Activated T-helper 1 cell treated with anti-CD3 and anti-CD28 coated beads, Interleukin-12 subunit alpha, Interleukin-12 subunit beta, Interleukin-2, Interleukin-4 antibody, amounts not matched to agents 30 ng/mL and 10 ng/mL and 1 ng/mL, durations not matched to agents 14 hours and 24 hours and 36 hours (primary cell): ENCODE measurements at regions not wholly inside any gene's neighbourhood (a gene's known extent, or its start where the extent isn't known, plus 50 kb on each side); places are given as distances from the start of the nearest gene placed in this dataset.
A peak's percentile ranks its signal among the peaks of the same experiment; 100 is the strongest.

Experiments used
- DNase-seq: peaks from one replicate; pipeline ENCODE4 v3.0.0; 2021; ENCODE audit warnings: low spot score
- H3K27ac Mint-ChIP-seq: one replicate; pipeline ENCODE4 v1.8.0; 2021; ENCODE audit warnings: mild to moderate bottlenecking, mixed read lengths
- H3K27me3 Mint-ChIP-seq: one replicate; pipeline ENCODE4 v1.8.0; 2022; ENCODE audit warnings: mild to moderate bottlenecking, moderate library complexity, mixed read lengths; ENCODE audit not compliant: insufficient read depth
- H3K36me3 Mint-ChIP-seq: one replicate; pipeline ENCODE4 v1.8.0; 2021; ENCODE audit warnings: low read depth, mixed read lengths
- H3K4me1 Mint-ChIP-seq: one replicate; pipeline ENCODE4 v1.8.0; 2021; ENCODE audit warnings: low read depth, mixed read lengths
- H3K4me3 Mint-ChIP-seq: one replicate; pipeline ENCODE4 v1.8.0; 2021; ENCODE audit warnings: mild to moderate bottlenecking, moderate library complexity, mixed read lengths
- H3K9me3 Mint-ChIP-seq: one replicate; pipeline ENCODE4 v1.8.0; 2021; ENCODE audit warnings: mixed read lengths
- intact Hi-C: fragments of 100-400 bp; cut with micrococcal nuclease; formaldehyde crosslinking; loops from one replicate; pipeline ENCODE4 v1.15.1; 2024

- H3K36me3 Mint-ChIP-seq: no peaks in the 10 kb centered on the region
- intact Hi-C loops: no loop called here
- H3K27ac Mint-ChIP-seq: no peak overlapping the region
- no peaks in the 10 kb centered on the region for H3K27me3 Mint-ChIP-seq
- H3K4me3 Mint-ChIP-seq: no peak overlapping the region
- no peak for DNase-seq
- no peaks in the 10 kb centered on the region for H3K4me1 Mint-ChIP-seq
- H3K9me3 Mint-ChIP-seq: no peaks in the 10 kb centered on the region
Observed at GRCh38 chr2:12099374-12099773, 352.9 kb downstream of the LPIN1 start.

GRCh38 chr2:12102679-12103078 lies 356.2 kb downstream of the LPIN1 start:
- Mint-ChIP-seq H3K4me1 (peaks cover 13% of the 10 kb centered on the region), H3K27ac (no peak overlapping the region), H3K27me3 (no peaks in the 10 kb centered on the region), H3K9me3 (no peaks in the 10 kb centered on the region), H3K36me3 (no peaks in the 10 kb centered on the region), H3K4me3 (no peak overlapping the region)
- intact Hi-C loops: no loop called here
- no peak for DNase-seq

- intact Hi-C loops: loop anchor here (5.0 kb wide), 1 partner anchor 273 kb away; no protein-coding TSS in a partner anchor
- Mint-ChIP-seq H3K36me3 (no peaks in the 10 kb centered on the region), H3K9me3 (no peaks in the 10 kb centered on the region), H3K27me3 (peaks cover 2% of the 10 kb centered on the region), H3K27ac (no peak overlapping the region), H3K4me3 (no peak overlapping the region), H3K4me1 (peaks cover 20% of the 10 kb centered on the region)
- DNase-seq: no peak
Observed at GRCh38 chr2:12105180-12105579, 358.7 kb downstream of the LPIN1 start.

- no peaks in the 10 kb centered on the region for H3K9me3 Mint-ChIP-seq
- peaks cover 31% of the 10 kb centered on the region for H3K4me1 Mint-ChIP-seq
- DNase-seq: no peak
- no peak overlapping the region for H3K27ac Mint-ChIP-seq
- H3K27me3 Mint-ChIP-seq: peaks cover 13% of the 10 kb centered on the region
- intact Hi-C loops: loop anchor here (5.0 kb wide), 1 partner anchor 274 kb away; no protein-coding TSS in a partner anchor
- no peak overlapping the region for H3K4me3 Mint-ChIP-seq
- H3K36me3 Mint-ChIP-seq: no peaks in the 10 kb centered on the region
Observed at GRCh38 chr2:12106440-12107080, 360.1 kb downstream of the LPIN1 start.

GRCh38 chr2:12107321-12107720 lies 360.9 kb downstream of the LPIN1 start:
- no peak for DNase-seq
- no peak overlapping the region for H3K27ac Mint-ChIP-seq
- no peaks in the 10 kb centered on the region for H3K36me3 Mint-ChIP-seq
- intact Hi-C loops: loop anchor here (5.0 kb wide), 1 partner anchor 275 kb away; no protein-coding TSS in a partner anchor
- H3K4me1 Mint-ChIP-seq: peaks cover 31% of the 10 kb centered on the region
- H3K27me3 Mint-ChIP-seq: peaks cover 13% of the 10 kb centered on the region
- no peaks in the 10 kb centered on the region for H3K9me3 Mint-ChIP-seq
- no peak overlapping the region for H3K4me3 Mint-ChIP-seq

- Mint-ChIP-seq H3K4me1 (peaks cover 31% of the 10 kb centered on the region), H3K27ac (no peak overlapping the region), H3K36me3 (no peaks in the 10 kb centered on the region), H3K9me3 (no peaks in the 10 kb centered on the region), H3K4me3 (no peak overlapping the region), H3K27me3 (peaks cover 13% of the 10 kb centered on the region)
- no peak for DNase-seq
- intact Hi-C loops: loop anchor here (5.0 kb wide), 1 partner anchor 276 kb away; no protein-coding TSS in a partner anchor
Observed at GRCh38 chr2:12107939-12108338, 361.5 kb downstream of the LPIN1 start.

- Mint-ChIP-seq H3K4me1 (peaks cover 31% of the 10 kb centered on the region), H3K36me3 (no peaks in the 10 kb centered on the region), H3K27ac (no peak overlapping the region), H3K9me3 (no peaks in the 10 kb centered on the region), H3K4me3 (no peak overlapping the region), H3K27me3 (peaks cover 13% of the 10 kb centered on the region)
- intact Hi-C loops: loop anchor here (5.0 kb wide), 1 partner anchor 277 kb away; no protein-coding TSS in a partner anchor
- DNase-seq: no peak
Observed at GRCh38 chr2:12109363-12110017, 363.1 kb downstream of the LPIN1 start.

GRCh38 chr2:12110074-12110473 lies 363.6 kb downstream of the LPIN1 start:
- intact Hi-C loops: no loop called here
- peaks cover 31% of the 10 kb centered on the region for H3K4me1 Mint-ChIP-seq
- DNase-seq: no peak
- no peaks in the 10 kb centered on the region for H3K36me3 Mint-ChIP-seq
- peak overlapping the region; percentile 24 for H3K4me3 Mint-ChIP-seq
- no peak overlapping the region for H3K27ac Mint-ChIP-seq
- H3K27me3 Mint-ChIP-seq: peaks cover 13% of the 10 kb centered on the region
- no peaks in the 10 kb centered on the region for H3K9me3 Mint-ChIP-seq

GRCh38 chr2:12110481-12110880 lies 364.0 kb downstream of the LPIN1 start:
- Mint-ChIP-seq H3K36me3 (no peaks in the 10 kb centered on the region), H3K4me1 (peaks cover 31% of the 10 kb centered on the region), H3K27ac (no peak overlapping the region), H3K27me3 (peaks cover 13% of the 10 kb centered on the region), H3K4me3 (no peak overlapping the region), H3K9me3 (no peaks in the 10 kb centered on the region)
- intact Hi-C loops: no loop called here
- no peak for DNase-seq

GRCh38 chr2:12113412-12113811 lies 367.0 kb downstream of the LPIN1 start:
- Mint-ChIP-seq H3K4me1 (peaks cover 18% of the 10 kb centered on the region), H3K4me3 (no peak overlapping the region), H3K27ac (no peak overlapping the region), H3K36me3 (no peaks in the 10 kb centered on the region), H3K27me3 (peaks cover 16% of the 10 kb centered on the region), H3K9me3 (no peaks in the 10 kb centered on the region)
- no peak for DNase-seq
- intact Hi-C loops: no loop called here

- H3K4me1 Mint-ChIP-seq: peaks cover 14% of the 10 kb centered on the region
- H3K36me3 Mint-ChIP-seq: no peaks in the 10 kb centered on the region
- intact Hi-C loops: no loop called here
- H3K27me3 Mint-ChIP-seq: peaks cover 16% of the 10 kb centered on the region
- no peak for DNase-seq
- no peak overlapping the region for H3K4me3 Mint-ChIP-seq
- H3K9me3 Mint-ChIP-seq: no peaks in the 10 kb centered on the region
- no peak overlapping the region for H3K27ac Mint-ChIP-seq
Observed at GRCh38 chr2:12114816-12115215, 368.4 kb downstream of the LPIN1 start.

GRCh38 chr2:12116228-12116750 lies 369.9 kb downstream of the LPIN1 start:
- no peaks in the 10 kb centered on the region for H3K36me3 Mint-ChIP-seq
- no peaks in the 10 kb centered on the region for H3K4me1 Mint-ChIP-seq
- intact Hi-C loops: no loop called here
- H3K4me3 Mint-ChIP-seq: no peak overlapping the region
- peaks cover 8% of the 10 kb centered on the region for H3K27me3 Mint-ChIP-seq
- H3K9me3 Mint-ChIP-seq: no peaks in the 10 kb centered on the region
- H3K27ac Mint-ChIP-seq: no peak overlapping the region
- no peak for DNase-seq

GRCh38 chr2:12119841-12120240 lies 373.4 kb downstream of the LPIN1 start:
- peaks cover 9% of the 10 kb centered on the region for H3K27me3 Mint-ChIP-seq
- H3K9me3 Mint-ChIP-seq: no peaks in the 10 kb centered on the region
- DNase-seq: no peak
- H3K27ac Mint-ChIP-seq: no peak overlapping the region
- H3K36me3 Mint-ChIP-seq: no peaks in the 10 kb centered on the region
- H3K4me1 Mint-ChIP-seq: no peaks in the 10 kb centered on the region
- intact Hi-C loops: loop anchor here (10.0 kb wide), 1 partner anchor 595 kb away; the partner anchor contains the start of gene TRIB2
- H3K4me3 Mint-ChIP-seq: no peak overlapping the region
